Calu3 (cell line): ENCODE measurements at regions not wholly inside any gene's neighbourhood (a gene's known extent, or its start where the extent isn't known, plus 50 kb on each side); places are given as distances from the start of the nearest gene placed in this dataset.

Experiments
- BruUV-seq: library from RNA; stranded (reverse); fragments of 400-500 nt; replicated peaks from 2 replicates; lab custom pipeline; 2021; lab: Mats Ljungman, UMichigan
- CTCF ChIA-PET: fragments of 300-600 bp; sonication (Branson Sonifier 250); formaldehyde crosslinking; loops from one replicate; lab custom pipeline; 2022; ENCODE audit warnings: antibody characterized with exemption; lab: Charles Lee
- DNase-seq: peaks from one replicate; pipeline ENCODE4 v3.0.0; 2022
- H3K27ac Mint-ChIP-seq: one replicate; pipeline ENCODE4 v1.8.0; 2022; ENCODE audit warnings: mixed read lengths; ENCODE audit not compliant: unreplicated experiment
- H3K27me3 Mint-ChIP-seq: one replicate; pipeline ENCODE4 v1.8.0; 2022; ENCODE audit warnings: mixed read lengths; ENCODE audit not compliant: unreplicated experiment
- H3K36me3 Mint-ChIP-seq: one replicate; pipeline ENCODE4 v1.8.0; 2022; ENCODE audit warnings: mild to moderate bottlenecking, moderate library complexity, mixed read lengths; ENCODE audit not compliant: insufficient read depth, unreplicated experiment
- H3K4me1 Mint-ChIP-seq: one replicate; pipeline ENCODE4 v1.8.0; 2022; ENCODE audit warnings: mild to moderate bottlenecking, low read depth, mixed read lengths; ENCODE audit not compliant: unreplicated experiment
- H3K4me3 Mint-ChIP-seq: one replicate; pipeline ENCODE4 v1.8.0; 2022; ENCODE audit warnings: mild to moderate bottlenecking, low read depth, moderate library complexity, mixed read lengths; ENCODE audit not compliant: unreplicated experiment
- H3K9me3 Mint-ChIP-seq: one replicate; pipeline ENCODE4 v1.8.0; 2022; ENCODE audit warnings: low read depth, mixed read lengths; ENCODE audit not compliant: unreplicated experiment
- CTCF ChIP-seq: fragments of 200-600 bp; IDR thresholded peaks from one replicate; pipeline ENCODE4 v1.8.0; 2022; ENCODE audit warnings: antibody characterized with exemption; ENCODE audit not compliant: unreplicated experiment
- intact Hi-C: fragments of 100-400 bp; cut with micrococcal nuclease; formaldehyde crosslinking; loops from one replicate; pipeline ENCODE4 v1.10.0; 2022; ENCODE audit not compliant: unreplicated experiment

- H3K4me1 Mint-ChIP-seq: no peaks in the 10 kb centered on the region
- no peaks in the 10 kb centered on the region for H3K9me3 Mint-ChIP-seq
- BruUV-seq: no TSS peak
- CTCF ChIA-PET: no interaction called here
- intact Hi-C loops: no loop called here
- no peak overlapping the region for H3K4me3 Mint-ChIP-seq
- no peak for DNase-seq
- no peaks in the 10 kb centered on the region for H3K36me3 Mint-ChIP-seq
- TF ChIP-seq CTCF: no peak
- no peaks in the 10 kb centered on the region for H3K27me3 Mint-ChIP-seq
- no peak overlapping the region for H3K27ac Mint-ChIP-seq
Measured at GRCh38 chr7:119761776-119762175, 511.2 kb upstream of the KCND2 start.

GRCh38 chr7:119782286-119782685 lies 490.7 kb upstream of the KCND2 start:
- Mint-ChIP-seq H3K36me3 (no peaks in the 10 kb centered on the region), H3K27ac (no peak overlapping the region), H3K4me1 (no peaks in the 10 kb centered on the region), H3K9me3 (no peaks in the 10 kb centered on the region), H3K4me3 (no peak overlapping the region), H3K27me3 (no peaks in the 10 kb centered on the region)
- TF ChIP-seq CTCF: no peak
- CTCF ChIA-PET: no interaction called here
- DNase-seq: no peak
- intact Hi-C loops: no loop called here
- no TSS peak for BruUV-seq

- Mint-ChIP-seq H3K4me1 (no peaks in the 10 kb centered on the region), H3K36me3 (no peaks in the 10 kb centered on the region), H3K4me3 (no peak overlapping the region), H3K9me3 (no peaks in the 10 kb centered on the region), H3K27ac (no peak overlapping the region), H3K27me3 (no peaks in the 10 kb centered on the region)
- no TSS peak for BruUV-seq
- CTCF ChIA-PET: no interaction called here
- no peak for TF ChIP-seq CTCF
- DNase-seq: no peak
- intact Hi-C loops: no loop called here
Measured at GRCh38 chr7:119783799-119784198, 489.2 kb upstream of the KCND2 start.

GRCh38 chr7:119802147-119802546 lies 470.8 kb upstream of the KCND2 start:
- no peak for DNase-seq
- no peak for TF ChIP-seq CTCF
- H3K36me3 Mint-ChIP-seq: no peaks in the 10 kb centered on the region
- H3K4me1 Mint-ChIP-seq: no peaks in the 10 kb centered on the region
- H3K4me3 Mint-ChIP-seq: no peak overlapping the region
- no peaks in the 10 kb centered on the region for H3K9me3 Mint-ChIP-seq
- CTCF ChIA-PET: no interaction called here
- intact Hi-C loops: no loop called here
- H3K27ac Mint-ChIP-seq: no peak overlapping the region
- no TSS peak for BruUV-seq
- H3K27me3 Mint-ChIP-seq: no peaks in the 10 kb centered on the region
